NOMO-1 (cell line): ENCODE measurements at regions not wholly inside any gene's neighbourhood (a gene's known extent, or its start where the extent isn't known, plus 50 kb on each side); places are given as distances from the start of the nearest gene placed in this dataset.
"Not testable (repeated sequence)": the region's sequence is repeated elsewhere in the genome, so short reads cannot be mapped to it uniquely, and the experiment has no call there.

Experiments used
- DNase-seq, 2 experiments: peaks; one replicate each; lab custom pipeline; 2025; ENCODE audit not compliant: unreplicated experiment in 2 of 2; lab: John Stamatoyannopoulos, UW

- no peak for DNase-seq
Measured at GRCh38 chr5:108696951-108697715, 50.6 kb upstream of the FER start.

GRCh38 chr5:108696407-108696806 lies 51.3 kb upstream of the FER start:
- DNase-seq: no peak

GRCh38 chr5:108688485-108688884 lies 59.2 kb upstream of the FER start:
- no peak for DNase-seq

DNA sequence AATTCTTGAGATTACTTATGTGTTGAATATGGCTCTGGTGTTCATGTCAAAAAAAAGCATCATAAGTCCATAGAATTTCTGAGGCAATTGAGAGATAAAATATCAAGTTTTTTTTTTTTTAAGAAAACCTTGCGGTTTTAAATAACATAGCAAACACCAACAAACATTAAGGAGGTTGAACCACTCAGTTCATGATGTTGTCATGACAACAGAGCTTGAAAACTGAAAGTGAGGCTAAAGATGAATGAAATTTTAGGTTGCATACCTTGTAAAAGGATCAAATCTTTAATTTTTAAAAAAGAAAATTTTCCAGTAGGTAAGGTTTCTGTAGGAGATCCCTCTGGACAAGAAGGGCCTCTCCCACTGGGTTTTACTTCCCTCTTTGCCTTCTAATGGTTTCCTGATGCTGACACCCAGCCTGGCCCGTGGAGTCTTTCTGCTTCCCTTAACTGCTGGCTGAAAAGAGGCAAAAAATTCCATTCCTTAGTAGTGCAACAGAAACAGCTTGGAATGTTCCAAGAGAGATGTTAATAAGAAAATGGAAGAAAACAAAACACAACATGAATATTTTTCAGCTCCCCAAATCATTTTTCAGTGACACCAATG lies 60.0 kb upstream of the FER start:
- DNase-seq: peak in 1 of 2 experiments; percentile 14

GRCh38 chr5:108686676-108687075 lies 61.0 kb upstream of the FER start:
- no peak for DNase-seq

- not testable (repeated sequence) for DNase-seq
Measured at GRCh38 chr5:108685448-108686216, 62.1 kb upstream of the FER start.

GRCh38 chr5:108681079-108681921 lies 66.4 kb upstream of the FER start:
- DNase-seq: peak; percentile 64 to 86

DNA sequence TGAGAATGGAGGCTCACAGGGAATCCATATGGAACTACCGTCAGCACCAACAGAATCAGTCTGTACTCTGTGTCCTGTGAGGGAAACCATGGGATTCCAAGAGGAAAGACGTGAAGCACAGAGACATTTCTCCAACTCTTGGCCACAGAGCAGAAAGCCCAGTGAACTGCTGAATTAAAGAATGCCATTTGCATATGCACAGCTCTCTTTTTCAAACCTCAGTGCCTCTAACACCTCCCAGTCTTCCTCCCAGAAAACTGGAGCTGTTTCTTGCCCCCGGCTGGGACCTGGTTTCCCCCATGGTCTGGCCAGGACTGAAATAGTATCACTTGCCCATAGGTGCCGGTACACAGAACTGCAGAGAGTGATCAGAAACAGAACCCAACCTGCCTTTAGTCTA lies 69.6 kb upstream of the FER start:
- DNase-seq: no peak

GRCh38 chr5:108675736-108676135 lies 72.0 kb upstream of the FER start:
- no peak for DNase-seq

- DNase-seq: no peak
Measured at GRCh38 chr5:108672639-108673038, 75.1 kb upstream of the FER start.

DNA sequence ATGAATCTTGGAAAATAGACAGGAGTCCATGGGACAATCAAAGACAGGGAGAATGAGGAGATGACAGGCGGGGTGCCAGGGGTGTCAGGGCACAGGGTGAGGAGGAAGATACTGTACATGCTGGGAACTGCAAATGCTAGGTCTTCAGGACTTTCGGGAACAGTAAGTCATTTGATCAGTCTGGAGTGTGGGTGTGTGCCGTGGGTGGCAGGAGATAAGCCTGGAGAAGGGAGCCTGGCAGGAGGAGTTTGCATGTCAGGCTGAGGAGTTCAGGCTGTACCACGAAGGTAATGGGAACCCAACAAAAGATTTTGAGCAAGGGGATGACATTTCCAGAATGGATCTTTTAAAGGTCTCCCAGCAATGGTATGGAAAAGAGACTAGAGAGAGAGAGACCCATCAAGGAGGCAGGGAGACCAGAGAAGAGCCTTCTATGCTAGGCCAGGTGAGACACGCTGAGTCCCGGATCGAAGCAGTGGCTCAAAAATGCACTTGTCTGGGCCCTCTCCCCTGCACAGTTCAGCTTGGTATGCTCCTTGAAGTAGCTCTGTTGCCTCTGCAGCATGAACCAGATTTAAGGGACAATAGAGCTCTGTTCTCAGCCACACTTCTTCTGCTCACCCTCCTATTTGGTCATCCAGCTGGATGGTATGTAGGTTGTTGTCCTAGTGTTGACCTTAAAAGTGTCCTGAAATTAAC lies 77.0 kb upstream of the FER start:
- no peak for DNase-seq

DNA sequence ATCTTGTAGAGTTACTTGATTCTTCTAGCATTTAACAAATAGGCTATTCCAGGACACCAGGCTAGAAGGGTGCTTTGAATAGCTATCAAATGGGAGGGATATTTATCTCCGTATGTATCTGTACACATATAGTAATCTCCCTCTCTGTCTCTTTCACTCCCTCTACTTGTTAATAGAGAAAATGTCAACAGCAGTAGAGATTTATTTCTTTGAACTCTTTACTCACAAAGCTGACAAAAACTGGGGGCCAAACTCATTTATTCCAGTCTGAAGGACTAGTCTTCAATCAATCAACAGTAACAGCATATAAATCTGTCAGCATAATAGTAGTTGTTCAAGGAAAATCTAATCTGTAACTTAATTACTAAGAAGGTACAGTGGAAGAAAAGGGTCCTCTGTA lies 78.2 kb upstream of the FER start:
- DNase-seq: no peak

DNA sequence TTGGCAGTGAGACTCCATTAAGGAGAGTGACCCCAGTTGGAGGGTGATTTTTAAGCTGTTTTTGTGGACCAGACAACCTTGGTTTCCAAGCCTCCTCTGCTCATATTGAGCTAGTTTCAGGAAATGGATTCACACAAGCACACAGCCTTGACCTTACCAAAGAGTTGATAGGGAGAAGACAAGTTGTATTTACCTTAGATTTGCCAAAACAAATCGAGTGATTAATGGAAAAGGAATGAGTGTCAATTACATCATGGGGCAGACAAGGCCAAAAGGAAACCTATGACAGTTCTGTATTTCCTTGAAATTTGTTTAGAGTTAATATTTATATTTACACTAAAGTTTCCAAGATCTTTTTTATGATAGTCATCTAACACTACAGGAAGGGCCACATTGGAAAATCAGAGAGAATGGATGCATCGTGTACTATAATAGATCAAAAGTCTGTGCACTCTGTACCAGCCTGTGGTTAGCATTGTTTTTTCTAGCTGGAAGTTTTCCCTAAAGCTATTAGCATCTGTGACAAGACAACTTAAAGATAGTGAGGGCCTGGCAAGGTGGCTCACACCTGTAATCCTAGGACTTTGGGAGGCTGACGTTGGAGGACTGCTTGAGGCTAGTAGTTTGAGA lies 86.0 kb upstream of the FER start:
- no peak for DNase-seq

DNA sequence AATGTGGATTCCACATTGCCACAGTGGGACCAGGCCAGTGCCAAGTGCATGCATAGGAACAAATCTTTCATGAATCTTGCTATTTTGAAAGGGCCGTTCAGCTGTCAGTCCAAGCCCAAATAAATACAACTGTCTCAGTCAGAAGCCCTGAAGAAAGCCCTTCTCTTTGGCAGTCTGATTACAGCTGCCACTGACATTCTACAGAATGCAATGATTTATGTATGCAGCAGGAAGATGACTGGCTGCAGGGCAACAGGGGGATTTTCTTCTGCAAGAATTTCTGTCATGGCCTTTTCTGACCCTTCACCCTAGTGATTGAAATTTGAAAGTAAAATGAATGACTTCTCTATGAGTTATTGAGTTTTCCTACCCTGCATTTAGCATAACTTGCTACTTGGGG lies 86.7 kb upstream of the FER start:
- DNase-seq: no peak

DNA sequence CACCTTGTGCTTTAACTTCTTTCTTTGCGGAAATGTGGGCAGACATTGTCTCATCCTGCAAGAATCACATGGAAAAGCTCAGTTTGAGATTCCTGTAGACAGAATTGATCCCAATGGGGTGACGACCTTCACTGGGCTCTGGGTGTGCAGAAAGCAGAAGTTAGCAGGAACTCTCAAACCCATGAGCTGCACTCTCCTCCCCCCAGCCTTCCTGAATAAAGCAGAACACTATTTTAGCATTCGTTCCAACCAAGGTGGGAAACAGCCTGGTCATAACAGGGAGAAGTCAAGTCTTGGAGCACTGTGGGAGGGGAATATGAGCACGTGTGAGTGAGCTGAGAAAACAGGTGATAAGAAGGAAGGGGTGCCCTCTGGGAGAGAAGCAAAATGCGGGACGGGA lies 87.4 kb upstream of the FER start:
- DNase-seq: no peak

DNA sequence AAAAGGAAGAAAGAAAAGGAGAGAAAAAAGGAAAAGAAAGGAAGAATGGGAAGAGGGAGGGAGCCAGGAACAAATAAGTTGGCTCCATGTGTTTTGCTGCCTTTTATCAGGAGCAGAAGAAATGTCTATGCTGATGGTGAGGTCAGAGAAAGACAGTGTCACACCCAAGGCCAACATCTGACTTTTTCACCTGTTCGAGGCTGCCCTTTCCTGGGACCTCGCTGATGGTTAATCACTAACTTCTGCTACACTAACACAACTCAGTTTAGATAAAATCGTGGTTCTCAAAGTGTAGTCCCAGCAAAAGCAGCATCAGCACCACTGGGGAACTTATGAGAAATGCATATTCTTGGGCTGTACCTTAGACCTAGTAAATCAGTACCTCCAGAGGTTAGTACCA lies 88.2 kb upstream of the FER start:
- no peak for DNase-seq

- DNase-seq: no peak
Measured at GRCh38 chr5:108655750-108656450, 91.8 kb upstream of the FER start.

DNA sequence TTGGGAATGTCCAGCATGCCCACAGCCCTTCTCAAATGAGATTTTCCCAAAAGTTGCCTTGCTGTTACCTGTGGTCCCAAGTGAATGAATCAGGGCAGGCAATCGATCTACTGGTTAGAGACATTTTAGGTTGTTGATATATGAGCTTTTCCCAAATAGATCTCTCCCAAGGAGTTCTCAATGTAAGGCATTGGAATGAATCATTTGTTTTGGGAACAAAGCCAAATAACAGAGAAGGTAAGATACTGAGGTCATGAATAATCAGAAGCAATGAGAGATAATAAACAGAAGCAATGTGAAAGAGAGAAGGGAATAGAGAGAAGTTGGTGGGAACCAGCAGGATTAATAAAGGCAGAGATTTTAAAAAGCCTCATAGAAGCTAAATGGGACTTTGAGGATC lies 93.6 kb upstream of the FER start:
- no peak for DNase-seq

DNA sequence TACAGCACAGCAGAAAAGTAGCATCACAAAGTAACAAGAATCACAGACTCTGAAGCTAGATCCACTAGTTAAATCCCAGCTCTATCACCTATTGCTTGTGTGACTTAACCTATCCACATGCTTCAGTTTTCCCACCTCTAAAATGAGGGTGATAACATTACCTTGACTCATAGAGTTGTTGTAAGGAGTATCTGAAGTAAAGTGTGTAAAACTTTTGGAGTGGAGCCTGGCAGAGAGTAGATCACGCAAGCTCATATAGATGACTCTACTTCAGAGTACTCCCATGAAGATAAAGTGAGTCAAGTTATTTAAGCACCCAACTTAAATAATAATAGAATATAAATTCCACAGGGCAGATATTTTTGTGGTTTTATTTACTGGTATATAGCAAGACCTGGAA lies 94.5 kb upstream of the FER start:
- no peak for DNase-seq
